ENCODE measurements at regions not wholly inside any gene's neighbourhood (a gene's known extent, or its start where the extent isn't known, plus 50 kb on each side); places are given as distances from the start of the nearest gene placed in this dataset.

GRCh38 chrX:727738-728621 lies 97.4 kb downstream of the SHOX start:
- DNase-seq: no peak

DNA sequence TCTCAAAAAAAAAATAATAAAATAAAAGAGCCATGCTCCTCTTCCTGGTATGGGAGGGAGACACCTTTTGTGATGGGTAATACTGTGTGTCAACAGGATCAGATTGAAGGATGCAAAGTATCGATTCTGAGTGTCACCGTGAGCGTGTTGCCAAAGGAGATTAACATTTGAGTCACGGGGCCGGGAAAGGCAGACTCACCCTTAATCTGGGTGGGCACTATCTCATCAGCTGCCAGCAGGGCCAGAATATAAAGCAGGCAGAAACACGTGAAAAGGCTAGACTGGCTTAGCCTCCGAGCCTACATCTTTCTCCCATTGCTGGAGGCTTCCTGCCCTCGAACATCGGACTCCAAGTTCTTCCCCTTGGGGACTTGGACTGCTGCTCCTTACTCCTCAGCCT lies 95.4 kb downstream of the SHOX start:
- DNase-seq: no peak

DNA sequence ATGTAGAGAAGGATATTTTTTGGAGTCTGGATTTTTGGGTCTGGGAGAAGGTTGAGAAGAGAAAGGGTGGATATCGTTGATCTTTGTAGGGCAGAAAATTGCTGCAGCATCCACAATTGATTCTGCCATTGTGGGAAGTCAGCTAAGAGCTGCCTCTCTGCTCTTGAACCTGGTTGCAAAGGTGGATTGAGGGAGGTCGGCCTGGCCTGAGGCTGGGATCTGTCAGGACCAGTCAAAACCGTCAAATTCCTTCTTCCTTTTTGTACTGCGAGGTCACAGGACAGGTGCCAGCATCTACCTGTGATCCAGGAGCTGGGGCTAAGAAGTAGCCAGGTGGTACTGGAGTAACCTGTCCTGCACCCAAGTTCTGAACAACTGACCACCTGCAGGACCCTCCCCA lies 93.7 kb downstream of the SHOX start:
- DNase-seq: no peak

- no peak for DNase-seq
These were observed 93.2 kb downstream of the SHOX start for GRCh38 chrX:723781-724180.

DNA sequence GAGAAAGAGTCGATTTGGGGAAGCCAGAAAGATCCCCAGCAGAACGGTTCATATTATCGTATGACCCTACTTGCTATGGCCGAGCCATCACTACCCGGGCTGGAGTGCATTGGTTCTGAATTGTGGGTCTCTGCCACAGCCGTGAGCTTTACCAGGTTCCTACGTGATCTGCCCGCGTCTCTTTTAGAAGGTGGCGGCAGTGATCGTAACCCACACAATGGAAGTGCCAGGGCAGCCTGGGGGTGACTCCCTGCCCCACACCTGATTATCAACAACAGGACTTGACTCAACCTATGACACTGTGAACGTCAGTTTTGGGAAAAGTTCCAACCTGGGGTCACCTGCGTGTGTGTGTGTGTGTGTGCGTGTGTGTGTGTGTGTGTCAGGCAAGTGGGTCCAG lies 90.8 kb downstream of the SHOX start:
- DNase-seq: no peak

- no peak for DNase-seq
These were observed 90.2 kb downstream of the SHOX start for GRCh38 chrX:720825-721224.

DNA sequence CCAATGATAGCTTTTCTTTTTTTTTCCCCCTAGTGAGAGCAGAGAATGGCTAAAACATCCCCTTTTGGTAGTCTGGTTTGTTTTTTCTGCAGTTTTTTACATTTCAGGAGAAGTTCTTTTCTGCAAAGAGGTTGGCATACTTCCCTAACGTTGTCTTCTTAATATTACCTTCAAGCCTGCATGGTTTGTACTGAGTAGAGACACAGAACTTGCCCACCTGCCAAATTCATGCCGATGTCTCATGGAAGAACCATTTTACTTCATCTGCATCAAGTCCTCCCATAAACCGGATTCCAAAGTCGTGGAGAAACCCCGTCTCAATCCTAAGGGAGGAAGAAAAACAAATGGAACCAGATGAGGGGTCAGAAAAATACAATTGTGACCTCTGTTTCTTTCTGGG lies 89.7 kb downstream of the SHOX start:
- DNase-seq: no peak

GRCh38 chrX:716136-716535 lies 85.5 kb downstream of the SHOX start:
- DNase-seq: no peak

- DNase-seq: no peak
These were observed 83.5 kb downstream of the SHOX start for GRCh38 chrX:714131-714530.

Data from NCI-H1436 treated with DMSO at 0.1 percent for 48 hours (cell line).